NCI-H82 (cell line): ENCODE measurements at regions not wholly inside any gene's neighbourhood (a gene's known extent, or its start where the extent isn't known, plus 50 kb on each side); places are given as distances from the start of the nearest gene placed in this dataset.

Experiments used
- DNase-seq: peaks from one replicate; lab custom pipeline; 2025; lab: John Stamatoyannopoulos, UW

DNA sequence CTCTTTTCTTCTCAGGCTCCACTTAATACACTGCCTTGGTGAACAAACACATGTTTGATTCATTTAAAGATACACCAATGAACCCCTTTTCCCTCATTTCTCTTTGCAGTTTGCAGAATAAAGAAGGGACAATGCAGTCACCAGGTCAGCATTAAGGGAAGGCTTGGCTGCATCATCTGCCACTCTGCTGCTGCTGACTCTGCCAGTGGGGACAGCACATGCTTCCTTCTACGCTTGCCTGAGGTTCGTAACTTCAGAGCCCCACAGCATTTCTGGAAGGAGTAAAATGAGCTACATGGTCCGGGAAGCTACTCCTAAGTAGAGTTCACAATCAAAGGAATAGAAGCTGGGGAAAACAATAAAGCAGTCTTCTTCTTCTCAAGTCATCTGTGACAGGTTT, 178.9 kb upstream of the GATB start:
- DNase-seq = no peak

- DNase-seq = no peak
Measured at GRCh38 chr4:151935411-151935810, 174.6 kb upstream of the GATB start.

- no peak for DNase-seq
Measured at GRCh38 chr4:151934766-151935165, 174.0 kb upstream of the GATB start.

- no peak for DNase-seq
Measured at GRCh38 chr4:151933122-151933827, 172.5 kb upstream of the GATB start.

- DNase-seq = peak; percentile 77
Measured at GRCh38 chr4:151931563-151931962, 170.8 kb upstream of the GATB start.

GRCh38 chr4:151930372-151930771, 169.6 kb upstream of the GATB start:
- DNase-seq = no peak

DNA sequence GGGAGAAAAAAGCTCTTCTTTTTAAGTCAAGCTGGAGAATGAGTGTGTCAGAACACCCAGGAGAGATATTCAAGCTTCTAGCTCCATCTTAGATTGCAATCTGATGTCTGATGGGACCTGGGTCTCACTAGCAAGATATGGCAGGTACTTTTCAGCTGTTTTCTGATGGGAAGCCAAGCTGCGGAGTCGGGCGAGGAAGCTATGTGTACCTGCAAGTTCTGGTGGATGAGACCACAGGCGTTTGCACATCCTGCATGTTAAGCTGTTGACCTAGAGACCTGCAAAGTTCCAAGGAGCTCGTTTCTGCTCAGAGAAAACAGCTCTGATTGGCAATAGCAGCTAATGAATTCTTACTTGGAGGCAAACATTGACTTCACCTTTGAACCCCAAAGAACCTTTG, 167.3 kb upstream of the GATB start:
- DNase-seq = no peak

DNA sequence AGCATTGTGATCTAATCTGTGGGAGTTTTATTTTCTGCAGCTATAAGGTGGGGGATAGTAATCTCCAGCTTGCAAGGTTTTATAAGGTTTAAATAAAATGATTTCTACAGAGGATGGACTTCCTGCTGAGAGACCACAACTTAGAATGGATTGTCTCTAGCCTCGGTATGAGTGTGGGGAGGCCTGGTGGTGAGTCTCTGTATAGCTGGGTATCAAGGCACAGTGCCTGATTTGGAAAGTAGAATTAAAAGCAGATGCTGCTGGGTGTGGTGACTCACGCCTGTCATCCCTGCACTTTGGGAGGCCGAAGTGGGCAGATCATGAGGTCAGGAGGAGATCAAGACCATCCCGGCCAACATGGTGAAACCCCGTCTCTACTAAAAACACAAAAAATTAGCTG, 162.0 kb upstream of the GATB start:
- DNase-seq = no peak

- DNase-seq = no peak
Measured at GRCh38 chr4:151922306-151922705, 161.5 kb upstream of the GATB start.

GRCh38 chr4:151921811-151922210, 161.0 kb upstream of the GATB start:
- no peak for DNase-seq

DNA sequence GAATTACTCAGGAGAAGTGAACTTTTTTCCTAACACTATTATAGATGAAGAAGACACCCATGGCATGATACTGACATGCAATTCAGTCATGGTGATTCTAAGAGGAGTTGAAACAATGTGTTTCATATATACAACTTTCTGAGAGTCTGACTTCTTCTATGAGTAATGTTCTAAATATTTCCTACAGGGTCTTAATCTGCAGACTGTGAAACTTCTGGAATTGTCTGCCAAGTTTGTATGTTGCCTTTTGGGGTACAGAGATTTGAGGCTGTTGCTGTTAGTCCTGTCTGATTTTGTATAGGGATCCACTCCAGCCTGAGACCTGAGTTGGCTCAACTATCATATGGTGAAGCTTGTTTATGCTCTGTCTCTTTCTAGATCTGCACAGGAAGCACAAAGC, 160.6 kb upstream of the GATB start:
- no peak for DNase-seq

DNA sequence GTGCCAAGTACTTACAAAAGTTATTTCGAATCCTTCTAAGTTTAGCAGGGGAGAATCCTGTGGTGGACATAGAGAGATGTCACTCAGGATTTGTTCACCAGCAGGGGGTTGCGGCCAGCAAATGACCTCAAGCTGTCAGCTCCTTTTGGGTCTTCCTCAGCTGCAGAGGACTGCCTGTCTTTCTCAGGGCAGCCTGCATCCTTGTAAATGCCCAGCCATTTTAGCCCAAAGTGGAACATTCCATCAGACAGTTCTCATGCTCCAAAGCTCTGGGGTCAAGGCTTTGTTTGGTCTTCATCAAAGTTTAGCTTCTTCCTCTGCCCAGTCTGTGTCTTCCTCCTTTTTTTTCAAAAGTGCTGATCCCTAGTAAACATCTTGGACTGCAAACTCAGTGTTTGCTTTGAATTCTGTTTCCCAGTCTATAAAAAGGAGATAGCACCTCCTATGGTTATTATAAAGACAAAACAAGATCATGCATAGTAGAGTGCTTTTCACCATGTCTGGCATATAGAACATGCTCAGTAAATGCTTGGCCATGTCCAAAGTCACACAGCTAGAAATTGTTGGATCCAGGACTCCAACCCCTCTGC, 156.4 kb upstream of the GATB start:
- DNase-seq = no peak

GRCh38 chr4:151912632-151913031, 151.8 kb upstream of the GATB start:
- no peak for DNase-seq

DNA sequence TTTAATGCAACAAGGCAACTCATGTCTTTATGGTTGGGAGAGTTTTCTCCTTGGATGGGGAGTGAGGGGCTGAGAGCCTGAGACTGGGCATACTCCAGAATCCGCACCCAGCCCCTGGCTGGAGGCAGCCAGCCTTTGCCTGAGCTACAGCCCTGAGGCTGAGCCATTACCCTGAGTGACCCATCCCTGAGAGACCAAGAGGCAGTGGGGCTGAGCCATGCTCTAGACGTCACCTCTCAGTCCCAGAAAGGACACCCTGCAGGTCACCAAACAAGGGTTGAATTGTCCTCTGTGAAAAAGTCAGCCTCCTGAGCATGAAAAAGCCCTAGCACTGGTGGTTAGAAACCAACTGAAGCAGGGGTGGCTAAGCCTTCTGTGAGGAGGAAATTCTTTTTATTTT, 151.2 kb upstream of the GATB start:
- DNase-seq = no peak

DNA sequence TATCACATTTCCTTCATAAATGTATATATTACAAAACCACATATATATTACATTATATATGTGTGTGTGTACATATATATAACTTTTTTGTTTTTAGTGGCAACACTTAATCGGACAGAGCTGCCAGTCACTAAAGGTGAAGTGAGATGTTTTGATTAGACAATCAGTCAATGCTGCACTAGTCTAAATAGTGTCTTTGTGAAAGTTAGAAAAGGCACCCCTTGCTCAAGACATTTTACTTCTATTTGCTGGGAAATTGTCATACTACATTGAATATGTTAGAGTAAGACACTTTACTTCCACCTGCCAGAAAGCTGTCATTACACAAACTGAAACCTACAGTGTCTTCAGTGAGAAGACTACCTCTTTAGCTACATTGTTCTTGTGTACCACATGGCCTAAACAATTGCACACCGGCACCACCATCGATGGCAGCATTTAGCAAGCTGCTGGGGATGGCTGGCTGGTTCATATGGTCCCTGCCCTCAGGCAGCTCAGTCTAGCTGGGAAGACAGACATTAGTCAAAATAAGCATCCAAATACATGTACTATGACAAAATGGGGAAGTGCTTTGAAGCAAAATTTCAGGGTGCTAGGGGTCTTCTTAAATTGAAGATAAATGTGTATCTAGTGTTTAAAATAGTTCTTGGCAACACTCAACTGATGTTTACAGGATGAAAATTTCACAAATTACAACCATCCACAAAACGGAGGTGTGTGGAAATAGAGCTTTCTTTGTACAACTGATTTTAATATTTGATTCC, 148.1 kb upstream of the GATB start:
- no peak for DNase-seq

DNA sequence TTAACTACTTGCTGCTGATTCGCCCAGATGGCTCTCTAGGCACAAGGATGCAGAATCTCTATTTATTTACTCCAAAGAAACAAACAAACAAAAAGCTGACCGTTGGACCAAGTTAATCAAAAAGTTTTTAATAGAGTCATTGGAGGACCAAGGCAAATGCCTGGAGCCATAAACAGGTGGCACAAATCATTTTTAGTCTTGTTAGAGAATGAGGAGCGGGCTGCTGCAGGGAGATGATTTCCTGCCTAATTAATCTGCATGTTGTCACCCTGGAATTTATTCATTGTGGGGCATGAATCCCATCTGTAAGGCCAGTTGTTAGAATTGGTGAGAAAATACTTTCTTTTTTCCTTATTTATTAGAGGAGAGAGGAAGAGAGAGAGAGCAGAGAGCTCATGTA, 147.4 kb upstream of the GATB start:
- no peak for DNase-seq

DNA sequence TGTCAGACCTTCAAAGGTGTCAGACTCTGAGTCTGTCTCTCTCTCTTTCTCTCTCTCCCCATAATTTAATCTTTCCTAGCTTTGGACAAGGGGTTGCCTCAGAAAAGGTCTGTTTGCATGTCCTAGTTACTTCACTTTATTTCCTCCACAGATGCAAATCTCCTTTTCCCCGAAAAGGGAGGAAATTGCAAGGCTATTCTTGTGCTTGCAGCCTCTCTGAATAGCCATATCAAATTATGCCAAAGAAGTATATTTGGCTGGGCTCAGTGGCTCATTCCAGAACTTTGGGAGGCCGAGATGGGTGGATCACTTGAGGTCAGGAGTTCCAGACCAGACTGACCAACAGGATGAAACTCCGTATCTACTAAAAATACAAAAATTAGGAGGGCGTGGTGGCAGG, 145.6 kb upstream of the GATB start:
- DNase-seq = no peak

- DNase-seq = no peak
Measured at GRCh38 chr4:151905197-151905596, 144.4 kb upstream of the GATB start.

DNA sequence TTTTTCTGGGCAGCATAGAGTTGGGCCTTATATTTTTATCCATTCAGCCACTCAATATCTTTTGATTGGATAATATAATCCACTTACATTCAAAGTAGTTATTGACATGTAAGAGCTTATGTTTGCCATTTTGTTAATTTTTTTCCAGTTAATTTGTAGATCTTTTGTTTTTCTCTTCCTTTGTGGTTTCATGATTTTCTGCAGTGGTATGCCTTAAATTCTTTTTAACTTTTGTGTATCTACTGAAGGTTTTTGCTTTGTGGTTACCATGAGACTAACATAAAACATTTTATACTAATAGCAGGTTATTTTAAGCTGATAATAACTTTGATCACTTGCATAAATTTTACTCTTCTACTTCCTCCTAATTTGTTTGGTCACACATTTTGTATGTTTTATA, 140.8 kb upstream of the GATB start:
- no peak for DNase-seq

DNA sequence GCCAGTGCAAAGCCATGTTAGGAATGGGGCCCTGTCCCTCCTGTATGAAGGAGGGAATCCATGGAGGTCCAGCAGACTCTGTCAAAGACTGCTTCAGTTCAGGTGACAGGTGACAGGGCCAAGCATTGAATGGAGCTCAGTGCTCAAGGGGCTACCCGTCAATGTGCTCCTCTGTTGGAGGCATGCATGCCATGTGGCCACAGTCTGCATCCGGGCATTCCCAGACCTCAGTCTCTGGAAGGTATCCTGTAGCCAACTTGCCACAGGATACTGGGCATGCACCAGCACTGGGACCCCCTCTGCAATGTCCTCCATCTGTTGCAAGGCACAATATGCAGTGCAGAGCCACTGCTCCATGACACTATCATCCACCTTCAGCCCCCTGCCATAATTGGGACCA, 136.1 kb upstream of the GATB start:
- no peak for DNase-seq

DNA sequence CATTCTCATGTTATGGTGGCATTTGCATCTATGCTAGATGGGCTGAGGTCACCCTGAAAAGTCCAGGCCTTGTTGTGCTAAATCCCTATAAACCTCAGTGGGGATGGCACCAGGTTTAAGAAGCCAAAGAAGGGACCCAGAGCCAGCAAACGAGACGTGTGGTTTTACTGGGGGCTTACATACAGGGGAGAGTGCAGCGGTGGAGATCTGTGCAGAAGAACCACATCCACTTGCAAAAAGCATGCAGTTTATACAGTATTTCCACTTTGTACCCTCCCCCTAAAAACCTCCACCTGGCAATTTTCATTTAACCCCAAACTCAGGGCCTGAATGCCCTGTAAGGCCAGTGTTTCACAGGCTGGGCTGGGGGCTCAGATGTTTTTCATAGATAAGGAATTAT, 134.9 kb upstream of the GATB start:
- no peak for DNase-seq

GRCh38 chr4:151894246-151894645, 133.4 kb upstream of the GATB start:
- no peak for DNase-seq

GRCh38 chr4:151888367-151888866, 127.6 kb upstream of the GATB start:
- DNase-seq = no peak
